ENCODE measurements at regions not wholly inside any gene's neighbourhood (a gene's known extent, or its start where the extent isn't known, plus 50 kb on each side); places are given as distances from the start of the nearest gene placed in this dataset.

GRCh38 chr20:48321271-48321670, 506.5 kb downstream of the PREX1 start:
- no peak for TF ChIP-seq CTCF (IDR thresholded peaks at IDR 0.05; ENCODE audit: low read depth, low read length)
- no peaks in the 10 kb centered on the region for H3K36me3 ChIP-seq
- H3K27ac ChIP-seq: no peak overlapping the region
- H3K4me3 ChIP-seq: no peak overlapping the region
- no peaks in the 10 kb centered on the region for H3K9me3 ChIP-seq (ENCODE audit: low read depth)
- H3K4me1 ChIP-seq (ENCODE audit: low read depth): no peaks in the 10 kb centered on the region
- H3K27me3 ChIP-seq: no peaks in the 10 kb centered on the region
- DNase-seq (ENCODE audit: low read depth in 1 of 2, low spot score in 1 of 2): no peak

- Histone ChIP-seq H3K27me3 (no peaks in the 10 kb centered on the region), H3K9me3 (ENCODE audit: low read depth) (no peaks in the 10 kb centered on the region), H3K4me1 (ENCODE audit: low read depth) (no peaks in the 10 kb centered on the region), H3K36me3 (no peaks in the 10 kb centered on the region), H3K27ac (no peak overlapping the region), H3K4me3 (no peak overlapping the region)
- no peak for TF ChIP-seq CTCF (IDR thresholded peaks at IDR 0.05; ENCODE audit: low read depth, low read length)
- DNase-seq (ENCODE audit: low read depth in 1 of 2, low spot score in 1 of 2): no peak
Observed at GRCh38 chr20:48319943-48320584, 507.7 kb downstream of the PREX1 start.

GRCh38 chr20:48317578-48317977, 510.2 kb downstream of the PREX1 start:
- Histone ChIP-seq H3K4me1 (ENCODE audit: low read depth) (no peaks in the 10 kb centered on the region), H3K4me3 (no peak overlapping the region), H3K27ac (no peak overlapping the region), H3K9me3 (ENCODE audit: low read depth) (no peaks in the 10 kb centered on the region), H3K36me3 (no peaks in the 10 kb centered on the region), H3K27me3 (no peaks in the 10 kb centered on the region)
- no peak for TF ChIP-seq CTCF (IDR thresholded peaks at IDR 0.05; ENCODE audit: low read depth, low read length)
- no peak for DNase-seq (ENCODE audit: low read depth in 1 of 2, low spot score in 1 of 2)

DNA sequence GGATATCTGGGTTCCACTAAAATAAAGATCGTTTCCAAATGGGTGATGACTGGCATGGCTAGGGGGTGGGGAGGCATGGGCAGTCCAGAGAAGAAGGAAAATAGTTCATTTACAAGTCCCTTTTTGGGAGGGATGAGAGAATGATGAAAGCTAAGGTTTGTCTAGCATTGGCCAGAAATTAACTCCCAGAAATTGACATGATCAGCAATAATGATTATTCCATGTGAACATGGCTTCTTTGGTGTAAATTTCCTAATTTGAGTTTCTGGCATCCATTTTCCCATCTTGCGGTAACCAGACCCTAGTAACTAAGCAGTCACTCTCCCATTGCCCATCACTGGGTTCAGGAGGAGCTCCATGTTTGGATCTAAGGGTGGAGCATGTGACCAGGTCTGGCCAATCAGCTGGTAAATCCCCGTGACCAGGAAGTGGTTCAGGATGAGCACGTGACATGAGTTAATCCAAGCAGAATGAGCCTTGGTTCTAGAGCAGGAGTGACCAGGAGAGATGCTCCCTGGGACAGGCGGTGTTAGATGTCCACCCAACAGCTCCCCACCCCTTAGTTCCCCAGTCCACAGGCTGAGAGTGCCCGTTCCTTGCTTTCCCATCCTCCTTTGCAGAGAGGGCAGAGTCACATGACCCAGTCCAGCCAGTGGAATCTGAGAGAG, 512.7 kb downstream of the PREX1 start:
- H3K9me3 ChIP-seq (ENCODE audit: low read depth): no peaks in the 10 kb centered on the region
- H3K36me3 ChIP-seq: no peaks in the 10 kb centered on the region
- no peaks in the 10 kb centered on the region for H3K27me3 ChIP-seq
- no peak for DNase-seq (ENCODE audit: low read depth in 1 of 2, low spot score in 1 of 2)
- H3K27ac ChIP-seq: no peak overlapping the region
- H3K4me1 ChIP-seq (ENCODE audit: low read depth): no peaks in the 10 kb centered on the region
- TF ChIP-seq CTCF (IDR thresholded peaks at IDR 0.05; ENCODE audit: low read depth, low read length): no peak
- H3K4me3 ChIP-seq: no peak overlapping the region

DNA sequence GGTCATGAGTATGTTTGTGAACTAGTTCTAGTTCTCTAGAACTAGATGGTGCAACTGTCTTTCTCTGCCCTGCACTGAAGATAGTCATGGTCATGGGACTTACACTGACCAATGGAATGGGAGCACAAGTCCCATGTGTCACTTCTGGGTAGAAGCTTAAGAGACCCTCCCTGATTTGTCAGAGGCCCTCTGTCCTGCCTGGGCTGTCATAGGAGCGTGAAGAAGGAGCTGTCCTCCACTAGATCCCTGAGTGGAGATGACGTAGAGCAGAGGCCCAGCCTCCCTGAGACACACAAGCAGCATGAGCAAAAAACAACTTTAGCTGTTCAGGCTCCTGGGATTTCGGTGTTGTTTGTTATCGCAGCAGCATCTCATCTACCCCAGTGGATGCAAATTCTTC, 514.5 kb downstream of the PREX1 start:
- TF ChIP-seq CTCF (IDR thresholded peaks at IDR 0.05; ENCODE audit: low read depth, low read length): no peak
- no peaks in the 10 kb centered on the region for H3K36me3 ChIP-seq
- H3K9me3 ChIP-seq (ENCODE audit: low read depth): no peaks in the 10 kb centered on the region
- no peaks in the 10 kb centered on the region for H3K4me1 ChIP-seq (ENCODE audit: low read depth)
- no peak for DNase-seq (ENCODE audit: low read depth in 1 of 2, low spot score in 1 of 2)
- H3K27ac ChIP-seq: no peak overlapping the region
- no peak overlapping the region for H3K4me3 ChIP-seq
- H3K27me3 ChIP-seq: no peaks in the 10 kb centered on the region
